ENCODE measurements at regions not wholly inside any gene's neighbourhood (a gene's known extent, or its start where the extent isn't known, plus 50 kb on each side); places are given as distances from the start of the nearest gene placed in this dataset.
"Not testable (repeated sequence)": the region's sequence is repeated elsewhere in the genome, so short reads cannot be mapped to it uniquely, and the experiment has no call there.

DNA sequence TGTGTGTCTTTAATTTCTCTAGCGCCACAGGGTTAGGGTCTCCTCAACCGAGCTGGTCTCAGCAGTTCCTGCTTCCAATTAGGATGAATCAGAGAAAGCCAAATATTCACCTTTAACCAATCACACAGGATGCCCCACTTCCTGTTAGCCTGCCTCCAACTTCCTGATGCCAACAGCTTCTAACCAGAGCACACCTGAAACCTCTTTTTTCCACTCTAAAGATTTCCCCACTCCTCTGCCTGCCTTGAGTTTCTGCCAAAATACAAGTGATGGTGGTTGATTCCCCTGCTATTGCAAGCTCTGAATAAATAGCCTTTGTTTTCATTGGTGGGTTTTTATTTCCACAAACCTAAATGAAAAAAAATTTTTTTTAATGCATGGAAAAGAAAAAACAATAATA lies 144.7 kb upstream of the UST start:
- no peak for DNase-seq (ENCODE audit: low read depth)

- DNase-seq (ENCODE audit: low read depth): no peak
Observed at GRCh38 chr6:148608199-148608951, 138.5 kb upstream of the UST start.

DNA sequence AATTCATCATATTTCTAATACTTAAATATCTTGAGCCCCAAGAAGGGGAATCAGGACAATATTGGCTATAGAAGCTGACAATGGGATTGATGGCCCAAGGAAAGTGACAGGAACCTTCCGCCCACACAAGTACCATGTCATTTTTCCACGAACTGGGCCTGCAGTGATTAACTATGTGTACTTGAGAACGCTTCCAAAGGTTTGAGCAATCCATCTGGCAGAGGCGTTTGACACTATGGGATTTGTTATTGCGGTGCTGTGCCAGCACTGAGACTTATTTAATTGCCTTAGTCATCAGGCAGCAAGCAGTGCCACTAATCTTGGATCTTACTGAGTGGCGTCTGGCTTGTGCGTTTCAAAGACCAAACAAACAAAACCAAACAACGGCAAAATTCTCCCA lies 135.6 kb upstream of the UST start:
- DNase-seq (ENCODE audit: low read depth): no peak

DNA sequence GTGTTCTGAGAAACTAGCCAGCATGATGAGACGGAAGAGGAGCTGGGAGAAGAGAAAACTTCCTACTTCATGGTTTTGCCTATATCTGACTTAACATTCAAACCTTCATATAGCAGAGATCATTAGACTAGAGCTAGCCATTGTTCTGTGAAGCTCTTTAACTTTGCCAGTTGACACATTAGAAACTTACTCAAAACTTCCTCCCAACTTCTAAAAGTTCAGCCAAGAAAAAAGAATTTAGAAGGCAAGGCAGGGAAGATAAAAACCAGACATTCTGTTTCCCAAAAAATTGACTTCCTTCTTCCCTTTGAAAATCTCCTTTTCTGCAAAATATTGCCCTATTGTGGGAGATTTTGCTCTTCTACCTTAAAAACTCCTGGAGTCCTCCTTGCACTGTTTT lies 134.8 kb upstream of the UST start:
- no peak for DNase-seq (ENCODE audit: low read depth)

GRCh38 chr6:148614602-148615001 lies 132.2 kb upstream of the UST start:
- DNase-seq (ENCODE audit: low read depth): no peak

GRCh38 chr6:148616841-148617240 lies 130.0 kb upstream of the UST start:
- DNase-seq (ENCODE audit: low read depth): no peak

DNA sequence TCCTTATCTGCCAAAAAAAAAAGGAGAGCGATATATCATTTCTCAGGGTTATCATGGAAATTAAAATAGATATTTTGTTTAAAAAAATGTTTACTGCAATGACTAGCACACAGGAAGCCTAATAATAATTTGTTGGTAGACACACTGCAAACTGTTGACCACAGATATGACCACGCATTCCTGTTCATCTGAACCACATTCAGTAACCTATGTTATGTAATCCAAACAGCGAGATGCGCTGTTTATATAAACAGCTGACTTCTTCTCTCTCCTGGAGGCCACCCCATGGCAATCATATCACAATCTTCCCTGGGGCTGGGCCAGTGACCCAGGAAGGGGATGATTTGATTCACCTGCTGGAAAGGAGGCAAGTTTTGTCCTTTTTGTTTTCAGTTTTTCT lies 129.3 kb upstream of the UST start:
- DNase-seq (ENCODE audit: low read depth): no peak

GRCh38 chr6:148619891-148620290 lies 126.9 kb upstream of the UST start:
- DNase-seq (ENCODE audit: low read depth): no peak

DNA sequence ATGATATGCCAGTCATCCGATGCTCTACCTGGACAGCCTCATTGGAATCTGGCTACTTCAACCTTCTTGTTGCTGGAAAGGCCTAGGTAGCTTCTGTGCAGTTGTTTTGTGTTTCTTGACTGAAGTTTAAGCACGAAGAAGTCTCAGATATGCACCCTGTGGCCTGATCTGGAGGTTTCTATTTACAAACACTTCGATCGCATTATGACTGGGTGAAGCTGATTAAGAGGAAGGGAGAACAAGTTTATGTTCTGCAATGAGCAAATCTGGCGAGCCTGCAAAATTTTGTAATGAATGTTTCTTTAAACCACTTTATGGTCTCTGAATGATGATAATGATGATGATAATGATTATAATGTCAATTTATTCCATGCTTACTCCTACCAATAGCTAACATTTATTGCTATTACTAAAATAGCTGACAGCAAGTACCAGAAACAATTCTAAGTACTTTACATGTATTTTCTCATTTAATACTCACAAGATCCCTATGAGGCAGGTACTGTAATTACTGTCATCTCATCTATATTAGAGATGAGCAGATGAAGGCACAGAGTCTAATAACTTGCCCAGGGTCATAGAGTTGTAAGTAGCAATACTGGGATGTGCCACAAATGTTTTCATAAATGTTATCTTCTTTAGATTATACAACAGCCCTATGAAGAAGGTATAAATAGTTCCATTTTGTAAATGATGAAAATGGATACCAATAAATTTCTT lies 126.1 kb upstream of the UST start:
- DNase-seq (ENCODE audit: low read depth): no peak

GRCh38 chr6:148625609-148626008 lies 121.2 kb upstream of the UST start:
- DNase-seq (ENCODE audit: low read depth): no peak

DNA sequence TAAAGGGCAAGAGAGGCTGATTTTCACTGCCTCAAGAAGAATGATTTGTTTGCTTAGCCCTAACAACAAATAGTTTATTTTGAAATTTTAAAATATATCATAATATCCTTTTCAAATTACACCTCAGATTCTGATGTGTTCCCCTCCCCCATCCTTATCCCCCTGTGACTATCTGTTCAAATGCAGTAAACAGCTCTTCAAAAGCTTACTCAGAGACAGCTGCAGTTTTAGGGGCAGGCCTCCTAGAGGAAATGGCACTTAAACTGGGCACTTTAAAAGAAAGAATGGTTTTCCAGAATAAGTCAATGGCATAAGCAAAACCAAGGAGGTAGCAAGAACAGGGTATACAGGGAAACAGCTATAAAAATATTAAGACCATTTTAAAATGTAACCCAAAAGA lies 118.6 kb upstream of the UST start:
- no peak for DNase-seq (ENCODE audit: low read depth)

DNA sequence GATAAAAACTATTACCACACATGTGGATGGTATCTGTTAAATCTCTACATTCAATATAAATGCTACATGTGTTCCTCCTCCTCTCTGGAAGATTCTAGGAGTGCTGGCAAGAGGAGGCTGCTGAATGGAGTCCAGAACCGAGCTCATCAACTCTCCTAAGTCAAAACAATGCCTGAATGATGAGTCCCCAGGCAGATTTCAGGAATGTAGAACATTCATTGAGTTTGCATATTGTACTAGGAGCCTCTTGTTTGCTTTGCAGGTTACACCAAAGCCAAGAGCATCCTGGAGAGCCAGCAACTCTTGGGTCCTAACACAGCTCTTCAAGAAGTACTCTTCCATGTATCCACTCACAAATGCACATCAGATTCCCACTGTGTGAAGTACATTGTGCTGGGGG lies 117.6 kb upstream of the UST start:
- no peak for DNase-seq (ENCODE audit: low read depth)

DNA sequence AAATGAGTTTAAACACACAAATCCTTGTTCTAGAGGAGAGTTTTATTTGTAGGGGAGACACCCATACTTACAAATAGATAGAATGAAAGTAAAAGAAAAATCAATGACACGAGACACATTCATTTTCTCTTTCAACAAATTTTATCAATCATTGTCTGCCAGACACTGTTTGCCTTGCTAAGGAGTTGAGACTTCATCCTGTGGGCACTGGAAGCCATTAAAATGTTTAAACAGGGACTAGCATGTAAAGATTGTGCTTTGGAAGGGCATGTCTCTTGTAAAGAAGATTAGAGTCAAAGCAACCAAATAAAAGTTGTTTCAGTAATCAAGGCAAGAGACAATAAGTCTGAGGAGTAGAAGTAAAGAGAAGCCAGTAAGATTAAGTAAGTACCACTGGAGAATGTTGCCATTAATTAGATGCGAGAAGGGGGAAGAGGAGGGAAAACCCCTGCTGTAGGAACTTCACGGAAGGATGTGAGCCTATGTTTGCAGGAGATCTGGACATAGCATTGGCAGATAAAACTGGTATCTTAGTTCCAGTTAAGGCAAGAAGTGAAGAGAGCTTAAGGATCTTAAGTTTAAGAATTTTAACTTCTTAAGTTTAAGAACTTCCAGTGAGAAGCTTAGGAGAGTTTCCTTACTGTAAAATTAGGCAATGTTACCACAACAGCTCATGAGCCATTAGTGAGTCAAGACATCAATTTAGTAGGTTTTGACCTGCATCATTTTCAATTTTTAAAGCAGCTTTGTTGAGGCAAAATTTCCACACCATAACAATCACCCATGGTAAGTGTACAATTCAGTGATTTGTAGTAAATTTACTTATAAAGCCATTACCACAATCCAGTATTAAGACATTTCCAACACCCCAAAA lies 117.0 kb upstream of the UST start:
- DNase-seq (ENCODE audit: low read depth): no peak

- DNase-seq (ENCODE audit: low read depth): peak; percentile 25
Observed at GRCh38 chr6:148635070-148635743, 111.6 kb upstream of the UST start.

GRCh38 chr6:148641836-148642235 lies 105.0 kb upstream of the UST start:
- not testable (repeated sequence) for DNase-seq (ENCODE audit: low read depth)

- DNase-seq (ENCODE audit: low read depth): not testable (repeated sequence)
Observed at GRCh38 chr6:148643208-148643607, 103.6 kb upstream of the UST start.

DNA sequence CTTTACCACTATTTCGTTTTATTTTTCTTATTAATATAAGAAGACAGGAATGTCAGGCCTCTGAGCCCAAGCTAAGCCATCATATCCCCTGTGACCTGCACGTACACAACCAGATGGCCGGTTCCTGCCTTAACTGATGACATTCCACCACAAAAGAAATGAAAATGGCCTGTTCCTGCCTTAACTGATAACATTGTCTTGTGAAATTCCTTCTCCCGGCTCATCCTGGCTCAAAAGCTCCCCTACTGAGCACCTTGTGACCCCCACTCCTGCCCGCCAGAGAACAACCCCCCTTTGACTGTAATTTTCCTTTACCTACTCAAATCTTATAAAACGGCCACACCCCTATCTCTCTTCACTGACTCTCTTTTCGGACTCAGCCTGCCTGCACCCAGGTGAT lies 101.8 kb upstream of the UST start:
- DNase-seq (ENCODE audit: low read depth): not testable (repeated sequence)

DNA sequence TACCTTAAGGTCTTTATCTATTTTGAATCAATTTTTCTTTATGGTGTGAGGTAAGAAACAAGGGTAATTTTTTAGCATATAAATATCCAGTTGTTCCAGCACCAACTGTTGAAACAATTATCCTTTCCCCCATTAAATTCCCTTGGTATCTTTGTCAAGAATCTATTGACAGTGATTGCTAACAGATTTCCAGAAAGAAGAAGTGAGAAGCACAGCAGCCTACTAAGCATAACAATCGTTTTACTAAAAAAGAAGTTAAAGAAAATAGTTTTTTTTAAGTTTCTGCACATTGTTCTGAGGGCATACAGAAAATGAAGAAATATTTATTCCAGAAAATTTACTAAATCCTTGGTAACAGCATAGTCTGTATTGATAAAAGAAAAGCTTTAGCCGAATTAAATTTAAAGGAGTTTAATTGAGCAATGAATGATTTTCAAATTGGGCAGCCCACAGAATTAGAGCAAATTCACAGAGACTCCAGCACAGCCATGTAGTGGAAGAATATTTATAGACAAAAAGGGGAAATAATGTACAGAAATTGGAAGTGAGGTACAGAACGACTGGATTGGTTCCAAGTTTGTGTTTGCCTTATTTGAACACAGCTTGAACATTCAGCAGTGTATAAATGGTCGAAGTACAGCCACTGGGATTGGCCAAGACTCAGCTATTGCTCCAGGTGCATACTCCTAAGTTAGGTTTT lies 97.9 kb upstream of the UST start:
- no peak for DNase-seq (ENCODE audit: low read depth)

- no peak for DNase-seq (ENCODE audit: low read depth)
Observed at GRCh38 chr6:148649454-148649963, 97.3 kb upstream of the UST start.

DNA sequence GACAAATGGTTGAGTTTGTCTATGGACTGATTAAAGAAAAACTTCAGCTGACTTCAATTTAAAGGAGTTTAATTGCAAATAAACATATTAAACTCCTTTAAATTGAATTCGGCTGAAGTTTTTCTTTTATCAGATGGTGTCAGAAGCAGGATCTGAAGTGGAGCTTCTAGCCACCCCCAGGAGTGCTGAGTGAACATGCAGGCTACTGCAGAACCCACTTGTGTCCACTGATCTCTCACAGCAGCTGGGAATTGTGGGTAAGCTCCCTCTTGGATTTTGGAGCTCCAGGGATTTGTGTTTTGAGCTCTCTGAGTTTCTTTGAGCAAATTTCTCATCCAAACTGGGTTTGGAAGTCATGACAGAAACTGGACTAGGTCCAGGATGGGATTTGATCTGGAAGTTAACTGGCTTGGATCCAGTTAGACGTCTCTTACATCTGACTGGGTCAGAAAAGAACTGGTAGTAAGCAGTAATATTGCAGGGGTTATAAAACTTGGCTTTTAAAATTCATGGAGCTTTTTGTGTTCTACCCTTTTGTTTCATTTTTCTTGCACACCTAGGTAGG lies 95.8 kb upstream of the UST start:
- DNase-seq (ENCODE audit: low read depth): no peak

Data from HT1080 (cell line).